Effector CD4-positive, alpha-beta T cell (primary cell): ENCODE measurements at regions not wholly inside any gene's neighbourhood (a gene's known extent, or its start where the extent isn't known, plus 50 kb on each side); places are given as distances from the start of the nearest gene placed in this dataset.
A peak's percentile ranks its signal among the peaks of the same experiment; 100 is the strongest.

Source experiments
- DNase-seq: peaks from one replicate; pipeline ENCODE4 v3.0.0-alpha.2; 2020

DNA sequence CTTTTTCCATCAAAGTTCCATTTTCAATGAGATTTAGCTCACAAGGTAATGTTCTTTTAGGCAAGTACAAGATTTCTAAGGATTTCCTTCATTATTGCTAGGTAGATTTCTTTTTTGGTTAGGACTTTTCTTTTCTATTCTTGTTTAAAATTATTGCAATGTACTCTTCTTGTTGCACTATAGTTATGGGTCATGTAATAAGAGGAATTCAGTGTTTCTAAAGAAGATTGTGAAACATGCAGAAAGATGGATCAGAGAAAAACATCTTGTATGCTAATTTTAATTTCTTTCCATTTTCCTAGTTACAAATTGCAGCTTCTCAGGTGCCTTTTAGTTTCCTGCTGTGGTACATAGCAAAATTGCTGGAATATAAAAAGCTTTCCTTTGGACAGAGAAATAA is 56.1 kb downstream of the BTG1 start:
- no peak for DNase-seq

DNA sequence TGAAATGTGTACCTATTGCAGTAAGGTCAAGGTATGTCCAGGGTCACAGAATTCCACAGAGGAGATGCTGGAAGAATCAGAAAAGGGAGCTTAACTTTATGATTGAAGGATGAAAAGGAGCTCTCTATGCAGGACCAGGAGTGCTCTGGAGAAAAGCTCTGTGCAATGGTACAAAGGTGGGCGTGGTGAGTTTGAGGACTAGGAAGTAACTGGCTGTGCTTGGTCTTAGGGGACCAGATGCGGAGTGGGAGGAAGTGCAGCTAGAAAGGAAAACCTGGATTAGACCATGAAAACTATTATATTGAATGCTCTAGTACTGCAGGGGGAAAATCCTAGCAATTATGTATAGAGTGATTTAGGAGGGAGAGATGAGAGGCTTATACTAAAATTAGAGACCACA is 56.8 kb downstream of the BTG1 start:
- DNase-seq: no peak

DNA sequence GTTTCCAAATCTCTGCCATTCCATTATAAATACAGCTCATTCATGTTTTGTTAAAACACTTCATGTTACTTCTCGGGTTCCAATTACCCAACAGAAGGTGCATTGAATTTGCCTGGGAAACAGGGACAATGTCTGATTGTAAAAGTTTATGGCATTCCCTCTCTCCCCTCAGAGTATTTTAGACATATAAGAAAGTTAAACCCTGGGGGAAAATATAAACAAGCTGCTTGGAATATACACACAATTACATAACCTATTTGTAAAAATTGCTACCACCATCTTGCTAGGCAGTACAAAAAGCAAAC is 60.0 kb downstream of the BTG1 start:
- no peak for DNase-seq

DNA sequence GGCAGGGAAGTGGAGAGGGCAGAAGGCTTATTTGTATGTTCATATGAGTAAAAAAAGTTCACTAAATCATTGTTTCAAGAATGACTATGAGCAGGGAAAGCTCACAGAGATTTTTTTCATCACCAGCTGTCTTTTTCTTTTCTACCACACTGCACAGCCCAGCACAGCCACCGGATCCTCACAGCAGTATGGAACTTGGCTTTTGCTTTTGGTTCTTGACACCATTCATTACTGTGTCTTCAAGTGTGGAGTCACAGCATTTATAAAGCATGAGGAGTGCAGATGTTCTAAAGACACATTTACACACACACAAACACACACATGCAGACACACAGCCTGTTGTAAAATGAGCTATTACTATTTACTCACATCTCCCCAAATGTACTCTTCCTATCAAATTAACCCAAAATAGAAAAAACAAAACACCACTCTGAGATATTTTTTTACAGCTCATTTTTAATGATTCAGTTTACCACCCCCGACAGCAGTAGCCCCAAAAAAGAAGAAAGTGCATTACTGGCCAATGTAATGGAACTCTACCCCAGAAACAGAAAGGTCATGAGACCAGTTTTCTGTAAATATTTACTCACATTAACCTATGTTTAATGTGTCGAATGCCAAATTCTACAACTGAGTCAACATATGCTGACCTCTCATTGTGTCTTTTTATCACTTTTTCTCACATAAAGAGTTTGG is 60.5 kb downstream of the BTG1 start:
- DNase-seq: no peak

DNA sequence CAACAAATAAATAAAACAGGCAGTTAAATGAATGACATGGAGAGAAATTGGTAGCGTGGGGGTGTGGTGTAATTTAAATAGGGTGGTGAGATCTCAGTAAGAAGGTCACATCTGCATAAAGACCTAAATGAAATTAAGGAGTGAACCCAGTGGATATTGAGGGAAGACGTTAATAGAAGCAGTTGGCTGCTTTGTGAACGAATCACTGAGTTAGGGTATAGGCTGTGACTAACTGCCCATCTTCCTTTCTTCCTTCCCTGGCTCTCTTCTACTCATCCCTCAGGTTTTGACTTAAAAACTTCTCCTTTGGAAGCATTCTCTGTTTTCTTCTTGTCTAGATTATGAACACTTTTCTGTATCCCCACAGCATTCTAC is 64.7 kb downstream of the BTG1 start:
- DNase-seq: no peak

DNA sequence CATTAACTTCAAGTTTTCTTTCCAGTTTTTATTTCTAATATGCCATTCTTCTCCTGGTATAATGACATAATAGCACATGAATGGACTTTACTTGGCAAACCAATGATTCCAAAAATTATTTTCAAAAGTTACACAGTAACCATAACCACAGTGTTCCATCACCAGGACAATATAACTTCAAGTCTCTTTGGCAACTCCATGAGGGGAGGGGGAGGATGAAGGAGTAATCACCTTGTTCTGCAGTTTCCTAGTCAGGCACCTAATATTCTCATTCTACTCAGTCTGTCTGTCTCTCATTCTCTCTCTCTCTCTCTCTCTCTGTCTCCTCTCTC is 66.6 kb downstream of the BTG1 start:
- no peak for DNase-seq

DNA sequence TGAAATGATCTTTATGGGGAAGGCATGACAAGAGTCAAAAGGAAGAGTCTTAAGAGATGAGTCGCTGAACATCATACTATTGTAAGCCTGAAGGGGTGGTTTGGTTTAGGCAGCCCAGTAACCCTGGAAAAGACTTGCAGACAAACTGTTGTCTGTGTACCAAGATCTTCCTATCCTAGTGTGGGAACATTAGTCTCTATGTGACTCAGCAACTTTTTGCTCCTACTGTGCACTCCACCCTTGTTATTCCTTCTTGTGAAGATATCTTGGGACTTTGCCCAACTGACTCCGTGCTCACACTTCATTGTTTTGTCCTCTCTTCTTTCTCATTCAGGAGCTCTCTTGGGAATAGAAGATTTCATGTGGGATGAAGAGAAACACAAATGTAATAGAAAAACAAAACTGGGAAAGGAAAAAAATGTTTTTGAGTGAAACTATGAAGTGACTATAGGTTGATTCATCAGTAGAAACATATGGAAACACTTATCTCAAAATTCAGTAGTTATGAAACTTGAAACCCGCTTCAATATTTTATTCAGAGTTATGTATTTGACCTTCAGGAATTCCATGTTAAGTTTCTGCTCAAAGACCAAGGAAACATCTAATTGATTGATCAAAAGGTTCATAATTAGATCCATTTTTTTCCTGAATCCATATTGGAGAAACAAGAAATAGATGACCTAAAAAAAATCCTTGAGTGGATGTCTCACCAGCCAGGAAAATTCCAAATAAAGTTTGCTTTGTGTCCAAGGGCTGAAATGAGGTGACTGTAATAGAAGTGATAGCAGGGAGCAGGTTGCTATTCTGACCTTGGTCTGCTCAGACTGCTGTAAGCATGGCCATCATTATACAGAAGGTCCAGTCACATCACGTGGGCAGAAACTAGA is 67.2 kb downstream of the BTG1 start:
- DNase-seq: no peak

DNA sequence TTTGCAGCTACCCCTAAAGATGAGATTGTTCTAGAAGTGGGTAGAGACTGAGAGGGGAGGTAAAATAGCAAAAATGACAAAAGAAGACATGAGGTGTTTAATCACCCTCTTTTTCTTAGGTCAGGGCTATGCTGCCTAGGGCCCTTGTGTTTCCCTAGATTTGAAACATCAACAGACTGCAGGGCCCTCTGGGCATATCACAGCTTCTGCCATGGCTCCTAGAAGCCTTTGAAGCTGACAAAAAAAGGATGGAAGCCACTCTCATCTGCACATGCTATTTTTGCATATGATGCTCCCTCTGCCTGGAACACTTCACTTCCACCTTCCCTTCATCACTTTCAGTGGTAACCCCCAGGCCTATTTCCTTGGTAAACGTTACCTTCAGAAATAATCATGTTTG is 68.1 kb downstream of the BTG1 start:
- no peak for DNase-seq

DNA sequence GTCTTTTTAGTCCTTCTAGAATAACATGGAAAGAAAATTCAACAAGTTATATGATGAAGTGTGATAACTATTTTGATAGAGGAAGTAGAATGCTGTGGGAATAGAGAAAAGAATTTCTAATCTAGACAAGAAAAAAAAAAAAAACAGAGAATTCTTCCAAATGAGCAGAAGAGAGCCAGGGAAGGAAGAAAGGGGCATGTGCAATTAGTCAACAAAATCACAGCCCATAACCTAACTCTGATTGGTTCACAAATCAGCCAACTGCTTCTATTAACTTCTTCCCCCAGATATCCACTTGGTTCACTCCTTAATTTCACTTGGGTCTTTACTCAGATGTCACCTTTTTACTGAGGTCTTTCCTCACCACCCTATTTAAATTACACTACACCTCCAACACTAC is 69.5 kb downstream of the BTG1 start:
- no peak for DNase-seq

DNA sequence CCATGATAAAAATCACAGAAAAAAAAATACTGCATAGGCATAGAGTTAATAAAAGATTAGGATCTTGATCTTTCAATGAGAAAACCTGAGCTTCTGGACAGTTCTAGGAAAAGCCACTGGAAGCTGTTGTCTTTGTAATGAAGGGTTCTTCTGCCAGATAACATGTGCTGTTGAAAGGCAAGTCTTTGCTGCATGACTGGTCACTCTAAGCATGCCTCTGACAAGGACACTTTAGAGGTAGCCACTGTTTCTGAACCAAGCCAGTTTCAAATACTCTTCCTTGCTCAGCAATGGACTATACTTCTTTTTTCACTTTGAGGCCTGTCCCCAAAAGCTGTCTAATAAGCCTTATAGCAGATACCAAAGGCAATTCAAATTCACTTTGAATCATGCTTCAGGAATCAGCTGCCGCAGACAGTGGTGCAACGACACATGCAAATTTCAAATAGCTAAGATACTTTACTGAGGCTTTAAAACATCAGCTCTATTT is 70.2 kb downstream of the BTG1 start:
- DNase-seq: no peak

DNA sequence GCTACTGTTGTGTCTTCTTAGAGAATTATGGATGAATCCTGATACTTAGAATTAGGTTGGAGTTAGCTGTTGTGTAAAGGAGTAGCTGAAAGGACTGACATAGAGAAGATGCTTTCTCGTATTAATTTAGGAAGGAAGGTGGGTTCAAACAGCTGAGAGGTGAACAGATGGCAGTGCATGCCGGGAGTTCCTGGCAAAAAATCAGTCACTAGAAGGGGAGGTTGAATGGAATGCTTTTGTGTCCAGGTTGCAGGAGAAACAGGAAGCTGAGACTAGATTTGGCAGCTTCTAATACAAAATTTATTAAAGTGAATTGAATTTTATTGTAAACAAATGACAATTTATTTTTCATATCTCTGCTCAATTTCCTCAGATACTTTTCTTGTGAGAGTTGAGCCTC is 70.8 kb downstream of the BTG1 start:
- DNase-seq: no peak

DNA sequence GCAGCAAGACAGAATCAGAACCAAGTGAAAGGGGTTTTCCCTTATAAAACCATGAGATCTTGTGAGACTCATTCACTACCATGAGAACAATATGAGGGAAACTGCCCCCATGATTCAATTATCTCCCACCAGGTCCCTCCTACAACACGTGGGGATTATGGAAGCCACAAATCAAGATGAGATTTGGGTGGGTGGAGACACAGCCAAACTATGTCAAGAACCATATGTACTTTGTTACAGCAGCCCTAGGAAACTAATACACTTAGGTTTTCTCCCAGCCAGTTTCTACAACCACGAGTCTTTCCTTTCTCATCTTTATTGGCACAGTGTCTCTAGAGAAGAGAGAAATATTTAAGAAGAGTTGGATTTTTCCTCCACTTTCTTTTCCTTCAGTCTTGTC is 72.6 kb downstream of the BTG1 start:
- no peak for DNase-seq

DNA sequence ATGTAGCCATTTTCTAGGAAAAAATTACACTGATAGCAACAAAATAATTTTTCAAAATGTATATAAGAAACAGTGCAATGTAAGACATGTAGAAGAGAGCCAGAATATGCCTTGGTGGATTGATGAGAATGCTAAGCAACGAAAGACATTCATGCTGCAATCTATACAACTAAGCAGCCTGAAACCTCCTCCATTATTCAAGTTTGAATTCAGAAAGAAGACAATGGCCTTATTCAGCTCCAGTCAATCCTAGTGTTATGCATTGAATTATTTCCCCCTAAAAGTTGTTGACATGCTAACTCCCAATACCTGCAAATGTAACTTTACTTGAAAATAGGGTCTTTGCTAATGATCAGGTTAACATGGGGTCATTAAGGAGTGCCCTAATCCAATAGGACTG is 73.5 kb downstream of the BTG1 start:
- DNase-seq: no peak

DNA sequence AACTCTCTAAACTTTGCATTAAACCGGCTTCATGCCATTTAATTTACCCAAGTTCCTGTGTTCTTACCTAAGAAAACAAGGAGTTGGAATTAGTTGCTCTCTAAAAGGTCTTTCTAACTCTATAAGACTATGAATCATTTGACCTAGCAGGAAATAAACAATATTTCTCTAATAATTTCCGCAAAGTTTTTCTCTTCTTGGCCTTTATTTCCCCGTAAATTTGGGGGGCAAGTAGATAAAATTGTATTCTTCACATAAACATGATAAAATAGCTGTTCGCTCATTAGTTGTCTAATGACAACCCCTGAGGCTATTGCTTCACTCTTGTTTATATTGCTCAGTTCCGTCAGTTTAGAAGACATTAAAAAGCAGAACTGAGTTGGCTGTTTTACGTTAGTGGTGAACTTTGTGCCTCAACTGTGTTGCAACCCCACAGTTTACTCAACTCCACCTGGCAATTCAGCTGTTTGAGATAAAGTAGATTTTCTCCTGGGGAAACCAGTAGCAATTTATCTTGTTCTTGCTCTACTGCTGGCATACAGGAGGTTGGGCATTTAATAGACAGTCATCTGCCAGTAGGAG is 74.7 kb downstream of the BTG1 start:
- DNase-seq: no peak

DNA sequence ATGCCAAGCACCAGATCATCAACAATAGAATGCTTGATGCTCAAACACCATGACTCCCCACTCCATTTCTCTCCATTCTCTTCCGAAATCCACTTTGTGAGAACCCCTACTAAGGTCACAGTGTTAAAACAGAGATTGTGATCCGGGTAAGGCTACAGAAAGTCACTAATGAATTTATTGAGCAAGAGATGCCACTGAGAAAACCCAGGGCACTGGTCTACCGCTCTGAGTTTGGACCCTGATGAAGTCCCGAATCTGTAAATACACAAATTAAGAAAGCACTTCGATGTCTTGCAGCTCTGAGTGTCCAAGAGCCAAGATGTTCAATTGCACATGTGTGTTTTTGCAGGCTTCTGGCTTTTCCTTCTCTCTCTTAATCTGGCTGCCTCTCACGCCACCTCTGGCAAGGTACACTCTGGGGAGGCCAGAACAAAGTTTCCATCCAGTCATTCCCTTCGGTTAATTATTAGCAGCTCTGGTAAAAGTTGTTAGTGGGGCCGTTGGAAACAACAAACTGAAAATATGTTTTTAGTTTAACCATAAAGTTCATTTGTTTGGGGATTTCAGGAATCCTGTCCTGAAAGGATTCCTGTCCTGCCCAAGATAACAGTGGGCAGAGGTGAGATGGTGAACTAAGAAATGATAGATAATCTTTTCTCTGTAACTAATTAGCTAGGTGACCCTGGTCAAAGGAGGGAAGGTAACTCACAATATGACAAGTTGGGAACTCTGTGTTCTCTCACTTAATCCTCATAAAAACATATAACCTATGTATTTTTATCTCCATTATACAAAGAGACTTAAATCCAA is 75.4 kb downstream of the BTG1 start:
- no peak for DNase-seq

DNA sequence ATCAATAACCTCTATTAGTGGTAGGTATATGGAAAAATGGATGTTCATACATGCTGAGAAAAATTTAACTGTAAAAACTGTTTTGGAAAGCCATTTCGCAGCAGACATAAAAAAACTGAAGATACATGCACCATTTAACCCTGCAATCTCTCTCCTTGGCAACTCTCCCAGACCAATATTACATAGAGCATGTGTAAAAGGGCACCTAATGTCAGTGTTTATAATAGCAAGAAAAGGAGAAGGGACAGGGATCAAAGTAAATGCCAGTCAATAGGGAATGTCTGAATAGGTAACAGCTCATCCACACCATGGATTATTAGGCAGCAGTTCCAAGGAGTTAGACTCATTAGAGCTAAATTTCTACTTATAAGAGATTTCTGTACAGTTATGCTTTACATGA is 77.2 kb downstream of the BTG1 start:
- no peak for DNase-seq

DNA sequence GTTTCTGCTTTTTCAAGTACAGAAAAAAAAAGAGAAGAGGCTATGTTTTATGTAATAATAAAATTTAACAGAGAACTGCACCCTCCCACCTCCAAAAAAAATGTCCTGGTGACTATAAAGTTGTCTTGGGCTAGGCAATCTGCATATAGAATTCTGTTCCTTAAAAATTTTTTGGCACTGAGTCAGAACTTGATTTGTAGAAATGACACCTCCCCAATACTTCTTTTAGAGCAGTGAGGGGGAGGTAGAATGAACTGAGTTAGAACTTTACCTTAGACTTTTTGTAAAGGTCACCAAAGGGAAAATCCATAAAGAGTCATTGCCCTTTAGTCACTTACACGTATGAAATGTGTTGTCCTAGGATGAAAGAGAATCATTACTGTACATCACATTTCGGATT is 80.0 kb downstream of the BTG1 start:
- DNase-seq: no peak

DNA sequence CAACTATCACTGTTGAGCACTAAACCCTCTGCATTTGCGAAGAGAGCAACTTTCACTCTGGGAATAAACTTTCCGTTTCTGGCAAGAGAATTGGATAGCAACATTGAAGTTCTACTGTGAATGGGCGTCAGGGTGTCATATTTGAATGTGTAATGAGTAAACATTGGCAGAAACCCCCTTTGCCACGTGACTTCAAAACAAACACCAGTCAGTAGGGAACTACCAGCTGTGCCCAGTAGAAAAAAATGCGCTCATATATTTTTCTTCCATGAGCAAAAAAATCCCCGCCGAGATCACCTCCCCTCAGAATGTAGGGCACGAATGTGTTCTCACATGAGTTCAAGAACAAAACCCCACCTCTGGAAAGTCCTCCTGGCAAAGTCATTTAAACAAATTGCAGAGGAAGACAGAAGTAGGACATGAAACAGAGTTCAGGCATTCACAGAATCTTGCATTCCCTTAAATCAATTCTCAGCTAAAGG is 80.6 kb downstream of the BTG1 start:
- DNase-seq: peak; percentile 40

DNA sequence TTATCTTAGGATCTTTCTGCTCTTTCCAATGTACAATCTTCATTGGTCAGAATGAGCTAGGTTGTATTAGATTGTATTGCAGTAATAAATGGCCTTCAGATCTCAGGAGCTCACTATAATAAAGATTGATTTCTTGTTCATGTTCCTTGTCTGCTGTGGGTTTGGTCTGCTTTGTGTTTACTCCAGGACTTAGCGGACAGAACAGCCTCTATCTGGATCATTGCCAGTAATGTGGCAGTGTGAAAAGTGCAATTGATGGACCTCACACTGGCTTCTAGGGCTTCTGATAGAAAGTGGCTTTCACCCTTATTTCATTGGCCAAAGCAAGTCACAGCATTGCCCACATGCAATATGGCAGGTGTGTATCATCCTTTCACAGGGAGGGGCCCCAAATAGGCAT is 81.2 kb downstream of the BTG1 start:
- DNase-seq: no peak

DNA sequence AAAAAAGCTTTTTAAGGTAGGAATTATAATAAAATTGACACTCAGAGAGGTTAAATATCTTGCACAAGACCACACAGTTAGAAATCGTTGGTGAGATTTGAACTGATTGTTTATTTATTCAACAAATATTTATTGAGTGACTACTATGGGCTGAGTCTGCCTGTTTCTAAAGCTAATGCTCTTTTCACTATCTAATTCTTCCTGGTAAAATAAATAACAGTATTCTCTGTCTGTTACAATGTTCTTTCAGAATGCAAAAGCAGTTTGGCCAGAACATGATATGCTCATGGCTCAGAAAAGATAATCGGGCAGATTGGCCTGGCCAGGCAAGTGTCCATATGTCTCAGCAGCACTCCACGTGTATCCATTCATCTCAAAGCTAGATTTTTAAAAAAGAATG is 82.0 kb downstream of the BTG1 start:
- DNase-seq: no peak

DNA sequence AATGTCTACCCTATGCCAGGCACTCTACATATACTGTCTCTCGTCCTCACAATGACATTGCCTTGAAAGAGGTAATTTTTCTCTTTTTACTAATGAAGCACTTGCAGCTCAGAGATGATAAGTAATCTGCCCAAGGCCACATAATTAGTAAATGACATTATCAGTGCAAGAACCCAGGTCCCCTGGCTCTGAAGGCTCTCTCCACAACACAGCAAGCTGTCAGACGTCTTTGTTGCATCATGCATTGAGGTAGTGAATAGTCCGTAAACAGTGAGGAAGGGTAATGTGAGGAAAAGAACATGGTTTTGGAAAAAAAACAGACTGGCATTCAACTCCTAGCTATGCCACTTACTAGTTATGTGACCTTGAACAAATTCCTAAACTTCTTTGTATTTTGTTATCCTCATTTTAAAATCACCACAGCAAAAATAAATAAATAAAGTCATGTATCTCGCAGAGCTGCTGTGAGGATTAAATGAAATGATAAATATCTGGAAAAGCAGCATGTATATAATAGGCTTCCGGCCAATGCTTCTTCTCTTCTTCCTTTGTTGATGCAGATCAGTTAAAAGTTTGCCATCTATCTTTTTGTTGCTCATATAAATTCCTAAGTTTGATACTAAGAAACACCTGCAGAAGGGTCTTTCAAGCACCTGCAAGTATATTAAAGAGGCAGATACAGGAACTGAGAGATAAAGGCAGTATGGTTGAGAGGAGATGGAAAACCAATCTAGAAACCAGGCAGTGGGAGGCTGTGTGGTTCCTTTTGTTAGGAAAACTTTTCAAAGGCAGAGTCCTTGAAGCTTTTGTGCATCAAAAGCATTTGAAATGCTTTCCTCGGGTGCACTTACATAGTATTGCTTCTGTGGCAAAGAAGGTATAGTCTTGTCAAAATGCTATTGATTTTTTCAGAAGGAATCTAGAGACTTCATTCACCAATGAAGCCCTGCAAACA is 82.8 kb downstream of the BTG1 start:
- no peak for DNase-seq

DNA sequence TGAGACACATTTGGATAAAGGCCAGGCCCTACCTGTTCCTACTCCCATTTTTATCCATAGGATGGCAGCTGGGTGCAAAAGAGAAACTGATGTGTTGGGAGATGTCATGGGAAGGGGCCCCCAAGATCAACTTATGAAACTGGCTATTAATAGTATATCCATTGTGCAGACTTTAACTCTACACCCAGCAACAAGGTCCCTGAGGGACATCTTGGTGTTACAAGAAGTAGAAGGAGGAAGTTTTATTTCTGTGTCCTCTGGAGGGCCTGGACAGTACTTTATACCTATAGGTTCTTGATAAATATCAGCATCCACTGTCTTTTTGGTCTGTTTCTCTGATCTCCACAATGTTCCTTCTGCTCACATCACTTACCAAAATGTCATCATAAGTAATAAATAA is 84.6 kb downstream of the BTG1 start:
- DNase-seq: no peak
